ENCODE measurements at regions not wholly inside any gene's neighbourhood (a gene's known extent, or its start where the extent isn't known, plus 50 kb on each side); places are given as distances from the start of the nearest gene placed in this dataset.
"Not testable (repeated sequence)": the region's sequence is repeated elsewhere in the genome, so short reads cannot be mapped to it uniquely, and the experiment has no call there.

- H3K4me3 ChIP-seq (replicated peaks; ENCODE audit: low read depth, low read length), result no peak overlapping the region
- no peak for TF ChIP-seq CTCF (IDR thresholded peaks at IDR 0.05; ENCODE audit: low read length, missing control alignments)
- DNase-seq (ENCODE audit: low read depth), result no peak
Measured at GRCh38 chr5:82952326-82952725, 124.9 kb downstream of the TMEM167A start.

GRCh38 chr5:82944267-82944666 is 132.9 kb downstream of the TMEM167A start:
- DNase-seq (ENCODE audit: low read depth); H3K4me3 ChIP-seq (replicated peaks; ENCODE audit: low read depth, low read length): not testable (repeated sequence)

DNA sequence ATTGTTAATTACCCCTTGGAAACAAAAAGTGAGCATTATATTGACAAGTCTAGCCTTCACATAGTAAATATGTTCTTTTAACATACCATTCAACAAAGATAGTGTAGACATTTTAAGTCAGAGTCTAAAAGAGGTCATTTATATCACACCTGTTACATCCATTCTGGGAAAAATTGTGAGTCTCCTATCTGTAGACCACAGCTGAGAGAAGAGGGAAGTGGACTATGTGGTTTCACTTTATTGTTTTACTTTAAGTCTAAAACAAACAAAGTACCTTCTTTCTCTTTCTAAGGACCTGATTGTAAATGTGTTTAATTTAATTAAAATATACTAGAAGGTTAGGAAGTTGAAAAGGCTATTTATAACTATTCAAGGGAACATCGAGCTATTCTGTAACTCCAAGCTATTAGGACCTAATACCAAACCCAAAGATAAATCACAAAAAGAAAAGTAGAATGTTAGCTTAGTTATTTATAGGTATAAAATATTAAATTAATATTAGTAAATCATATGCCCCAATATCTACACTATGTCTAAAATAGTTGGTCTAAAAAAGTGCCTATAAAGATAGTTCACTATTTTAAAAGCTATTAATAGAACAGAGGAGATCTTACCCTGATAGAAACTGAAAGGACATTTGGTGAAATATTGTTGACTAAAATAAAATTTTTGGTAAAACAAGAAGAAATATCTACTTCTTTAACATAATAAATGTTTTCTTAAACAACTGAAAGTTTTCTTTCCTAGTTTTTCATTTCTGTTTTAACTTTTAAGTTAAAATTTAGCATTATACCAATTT is 134.9 kb downstream of the TMEM167A start:
- TF ChIP-seq CTCF (IDR thresholded peaks at IDR 0.05; ENCODE audit: low read length, missing control alignments), result no peak
- no peak for DNase-seq (ENCODE audit: low read depth)
- H3K4me3 ChIP-seq (replicated peaks; ENCODE audit: low read depth, low read length), result no peak overlapping the region

DNA sequence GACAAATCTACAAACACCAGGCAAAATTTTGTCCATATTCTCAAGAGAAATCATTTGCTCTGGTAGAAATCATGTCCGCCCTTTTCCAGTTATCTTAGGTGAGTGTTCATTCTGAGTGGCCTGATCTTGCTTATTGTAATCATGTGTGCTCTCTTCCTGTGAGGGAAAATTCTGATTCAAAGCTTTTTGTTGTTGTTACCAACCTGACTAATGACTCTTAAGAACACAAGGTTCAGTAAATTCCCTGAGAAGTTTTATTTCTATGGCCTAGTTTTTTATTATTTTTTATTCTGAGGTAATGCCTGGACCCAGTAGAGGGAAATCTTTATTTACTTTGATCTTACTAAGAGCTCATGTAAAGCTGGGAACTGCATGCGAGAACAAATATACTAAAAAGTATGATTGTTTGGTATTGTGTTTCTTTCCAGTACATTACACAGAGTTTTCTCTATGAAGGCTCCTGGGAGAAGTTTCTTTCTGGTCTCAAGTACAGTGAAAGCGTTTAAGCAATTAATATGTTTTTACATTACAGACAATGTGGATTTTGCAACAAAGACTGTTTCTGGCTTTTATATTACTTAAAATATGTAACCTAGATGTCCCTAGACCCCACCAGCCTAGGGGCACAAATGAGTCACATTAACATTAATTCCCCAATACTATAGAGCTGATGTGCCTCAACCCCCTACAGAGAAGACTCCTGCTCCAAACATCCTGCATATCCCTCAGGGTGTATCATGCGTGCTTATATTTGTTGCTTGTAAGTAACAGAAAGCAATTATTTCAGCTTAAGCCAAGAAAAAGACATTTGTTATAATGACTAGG is 138.1 kb downstream of the TMEM167A start:
- no peak for TF ChIP-seq CTCF (IDR thresholded peaks at IDR 0.05; ENCODE audit: low read length, missing control alignments)
- DNase-seq (ENCODE audit: low read depth), result no peak
- no peak overlapping the region for H3K4me3 ChIP-seq (replicated peaks; ENCODE audit: low read depth, low read length)

DNA sequence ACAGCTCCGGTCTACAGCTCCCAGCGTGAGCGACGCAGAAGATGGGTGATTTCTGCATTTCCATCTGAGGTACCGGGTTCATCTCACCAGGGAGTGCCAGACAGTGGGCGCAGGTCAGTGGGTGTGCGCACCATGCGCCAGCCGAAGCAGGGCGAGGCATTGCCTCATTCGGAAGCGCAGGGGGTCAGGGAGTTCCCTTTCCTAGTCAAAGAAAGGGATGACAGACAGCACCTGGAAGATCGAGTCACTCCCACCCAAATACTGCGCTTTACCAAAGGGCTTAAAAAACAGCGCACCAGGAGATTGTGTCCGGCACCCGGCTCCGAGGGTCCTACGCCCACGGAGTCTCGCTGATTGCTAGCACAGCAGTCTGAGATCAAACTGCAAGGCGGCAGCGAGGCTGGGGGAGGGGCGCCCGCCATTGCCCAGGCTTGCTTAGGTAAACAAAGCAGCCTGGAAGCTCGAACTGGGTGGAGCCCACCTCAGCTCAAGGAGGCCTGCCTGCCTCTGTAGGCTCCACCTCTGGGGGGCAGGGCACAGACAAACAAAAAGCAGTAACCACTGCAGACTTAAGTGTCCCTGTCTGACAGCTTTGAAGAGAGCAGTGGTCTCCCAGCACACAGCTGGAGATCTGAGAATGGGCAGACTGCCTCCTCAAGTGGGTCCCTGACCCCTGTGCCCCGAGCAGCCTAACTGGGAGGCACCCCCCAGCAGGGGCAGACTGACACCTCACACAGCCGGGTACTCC is 144.5 kb downstream of the TMEM167A start:
- DNase-seq (ENCODE audit: low read depth); H3K4me3 ChIP-seq (replicated peaks; ENCODE audit: low read depth, low read length): not testable (repeated sequence)

DNA sequence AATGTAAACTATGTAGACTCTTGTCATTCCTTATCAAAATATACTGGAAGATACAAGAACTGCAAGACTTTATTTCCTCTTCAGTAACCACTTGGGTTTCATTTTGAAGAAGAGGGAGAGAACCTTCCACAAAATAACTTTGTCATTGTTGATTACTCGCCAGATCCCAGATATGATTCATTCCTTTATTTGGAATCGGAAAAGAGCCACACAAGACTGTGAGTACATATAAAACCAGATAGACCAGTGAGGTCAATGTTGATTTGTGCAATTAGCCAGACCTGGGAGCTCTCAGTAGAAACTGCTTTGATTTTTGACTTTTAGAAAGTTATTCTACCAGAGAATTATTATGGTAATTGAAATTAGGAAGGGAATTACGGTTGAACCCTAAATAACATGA is 146.1 kb downstream of the TMEM167A start:
- no peak overlapping the region for H3K4me3 ChIP-seq (replicated peaks; ENCODE audit: low read depth, low read length)
- no peak for TF ChIP-seq CTCF (IDR thresholded peaks at IDR 0.05; ENCODE audit: low read length, missing control alignments)
- DNase-seq (ENCODE audit: low read depth), result peak; percentile 58

- peak; percentile 29 for DNase-seq (ENCODE audit: low read depth)
- no peak for TF ChIP-seq CTCF (IDR thresholded peaks at IDR 0.05; ENCODE audit: low read length, missing control alignments)
- no peak overlapping the region for H3K4me3 ChIP-seq (replicated peaks; ENCODE audit: low read depth, low read length)
Measured at GRCh38 chr5:82925061-82925411, 152.2 kb downstream of the TMEM167A start.
